HEK293 (cell line): ENCODE measurements at regions not wholly inside any gene's neighbourhood (a gene's known extent, or its start where the extent isn't known, plus 50 kb on each side); places are given as distances from the start of the nearest gene placed in this dataset.

Experiments used
- CTCF ChIA-PET: fragments of 350-600 bp; formaldehyde crosslinking; extraction: SDS; loops from one replicate; lab custom pipeline; 2021; ENCODE audit warnings: antibody characterized with exemption; lab: Yijun Ruan, JAX
- POLR2A ChIA-PET: fragments of 300-600 bp; formaldehyde crosslinking; extraction: SDS; loops from one replicate; lab custom pipeline; 2020; ENCODE audit warnings: antibody characterized with exemption, inconsistent platforms; lab: Yijun Ruan, JAX
- H3K27ac ChIP-seq: fragments of 200-500 bp; sonication (Bioruptor generic); 2 replicates; pipeline ENCODE4 v1.5.1; 2014; ENCODE audit warnings: low read depth, low read length, control low read depth, inconsistent platforms; ENCODE audit errors: extremely low read depth
- H3K36me3 ChIP-seq, 2 experiments: fragments of 200-500 bp in 1 of 2; sonication (Bioruptor generic) in 1 of 2; 1 replicate in 1 of 2; 2 replicates in 1 of 2; pipeline ENCODE4 v1.5.1; 2014 to 2017; ENCODE audit warnings: inconsistent platforms in 2 of 2, low read length in 2 of 2; ENCODE audit not compliant: control insufficient read depth in 2 of 2, insufficient read depth in 1 of 2
- H3K4me1 ChIP-seq: fragments of 200-500 bp; sonication (Bioruptor generic); 2 replicates; pipeline ENCODE4 v1.5.1; 2014; ENCODE audit warnings: mild to moderate bottlenecking, low read length, inconsistent platforms; ENCODE audit not compliant: control insufficient read depth, insufficient read depth
- H3K4me3 ChIP-seq: 2 replicates; pipeline ENCODE4 v1.5.1; 2011; ENCODE audit warnings: low read depth, mild to moderate bottlenecking, control low read depth, low read length, moderate library complexity
- H3K9me3 ChIP-seq: fragments of 200-500 bp; sonication (Bioruptor generic); 2 replicates; pipeline ENCODE4 v1.5.1; 2014; ENCODE audit warnings: low read depth, low read length, inconsistent platforms; ENCODE audit not compliant: control insufficient read depth, insufficient read depth
- BCL11B ChIP-seq: fragments of 450-650 bp; formaldehyde crosslinking; IDR thresholded peaks from 2 replicates; pipeline ENCODE4 v1.5.1; 2016; ENCODE audit warnings: low read depth, missing biosample characterization, missing genetic modification characterization
- ZBTB21 ChIP-seq: fragments of 450-650 bp; formaldehyde crosslinking; IDR thresholded peaks from 2 replicates; pipeline ENCODE4 v1.5.1; 2017; ENCODE audit warnings: missing biosample characterization, missing genetic modification characterization
- ZBTB7A ChIP-seq: fragments of 450-650 bp; formaldehyde crosslinking; IDR thresholded peaks from 2 replicates; pipeline ENCODE4 v1.5.1; 2016; ENCODE audit warnings: low read depth, missing biosample characterization, missing genetic modification characterization
- ZFP3 ChIP-seq: fragments of 450-650 bp; formaldehyde crosslinking; IDR thresholded peaks from 2 replicates; pipeline ENCODE4 v1.5.1; 2016; ENCODE audit warnings: low read depth, missing biosample characterization, missing genetic modification characterization
- ZNF114 ChIP-seq: fragments of 450-650 bp; formaldehyde crosslinking; IDR thresholded peaks from 2 replicates; pipeline ENCODE4 v1.5.0; 2017; ENCODE audit warnings: missing biosample characterization, missing genetic modification characterization
- ZNF133 ChIP-seq: fragments of 450-650 bp; formaldehyde crosslinking; IDR thresholded peaks from 2 replicates; pipeline ENCODE4 v1.5.1; 2016; ENCODE audit warnings: missing biosample characterization, missing genetic modification characterization
- ZNF174 ChIP-seq: fragments of 450-650 bp; formaldehyde crosslinking; IDR thresholded peaks from 2 replicates; pipeline ENCODE4 v1.5.0; 2017; ENCODE audit warnings: missing biosample characterization, mild to moderate bottlenecking, missing genetic modification characterization
- ZNF2 ChIP-seq: fragments of 450-650 bp; formaldehyde crosslinking; IDR thresholded peaks from 2 replicates; pipeline ENCODE4 v1.5.1; 2016; ENCODE audit warnings: missing biosample characterization, missing genetic modification characterization
- ZNF202 ChIP-seq: fragments of 450-650 bp; formaldehyde crosslinking; IDR thresholded peaks from 2 replicates; pipeline ENCODE4 v1.5.1; 2016; ENCODE audit warnings: missing biosample characterization, missing genetic modification characterization, borderline replicate concordance
- ZNF335 ChIP-seq: fragments of 450-650 bp; formaldehyde crosslinking; conservative IDR thresholded peaks from 2 replicates; pipeline ENCODE4 v1.5.1; 2016; ENCODE audit warnings: missing biosample characterization, missing genetic modification characterization
- ZNF416 ChIP-seq: fragments of 450-650 bp; formaldehyde crosslinking; IDR thresholded peaks from 2 replicates; pipeline ENCODE4 v1.5.1; 2016; ENCODE audit warnings: missing biosample characterization, missing genetic modification characterization
- ZNF521 ChIP-seq: fragments of 450-650 bp; formaldehyde crosslinking; IDR thresholded peaks from 2 replicates; pipeline ENCODE4 v1.5.1; 2017; ENCODE audit warnings: missing biosample characterization, mild to moderate bottlenecking, missing genetic modification characterization
- ZNF596 ChIP-seq: fragments of 450-650 bp; IDR thresholded peaks from 2 replicates; pipeline ENCODE4 v1.5.0; 2018; ENCODE audit warnings: missing biosample characterization, mild to moderate bottlenecking, missing genetic modification characterization, moderate library complexity
- ZNF629 ChIP-seq: fragments of 450-650 bp; formaldehyde crosslinking; IDR thresholded peaks from 2 replicates; pipeline ENCODE4 v1.5.1; 2017; ENCODE audit warnings: missing biosample characterization, missing genetic modification characterization
- ZNF670 ChIP-seq: fragments of 450-650 bp; formaldehyde crosslinking; IDR thresholded peaks from 2 replicates; pipeline ENCODE4 v1.5.1; 2016; ENCODE audit warnings: missing biosample characterization, missing genetic modification characterization, low read depth
- ZNF76 ChIP-seq: fragments of 450-650 bp; formaldehyde crosslinking; IDR thresholded peaks from 2 replicates; pipeline ENCODE4; 2016; ENCODE audit warnings: low read depth, missing biosample characterization, missing genetic modification characterization, borderline replicate concordance
- ZNF776 ChIP-seq: fragments of 450-650 bp; formaldehyde crosslinking; IDR thresholded peaks from 2 replicates; pipeline ENCODE4 v1.5.0; 2017; ENCODE audit warnings: missing biosample characterization, missing genetic modification characterization, borderline replicate concordance
- TF ChIP-seq, protein P1 (sequence below): fragments of 450-650 bp; formaldehyde crosslinking; IDR thresholded peaks from 2 replicates; pipeline ENCODE4 v1.5.1; 2016; ENCODE audit warnings: missing biosample characterization, missing genetic modification characterization
- TF ChIP-seq, protein P2 (sequence below): fragments of 450-650 bp; formaldehyde crosslinking; IDR thresholded peaks from 2 replicates; pipeline ENCODE4 v1.5.1; 2016; ENCODE audit warnings: missing biosample characterization, missing genetic modification characterization
- TF ChIP-seq, protein P3 (sequence below): fragments of 450-650 bp; formaldehyde crosslinking; IDR thresholded peaks from 2 replicates; pipeline ENCODE4 v1.5.1; 2016; ENCODE audit warnings: missing biosample characterization, missing genetic modification characterization
- TF ChIP-seq, protein P4 (sequence below): sonication (generic); formaldehyde crosslinking; IDR thresholded peaks from 2 replicates; pipeline ENCODE4 v1.8.1; 2022; ENCODE audit warnings: mild to moderate bottlenecking, moderate library complexity, missing genetic modification reagents
- TF ChIP-seq, protein P5 (sequence below): fragments of 450-650 bp; formaldehyde crosslinking; IDR thresholded peaks from 2 replicates; pipeline ENCODE4 v1.5.1; 2016; ENCODE audit warnings: missing biosample characterization, missing genetic modification characterization

DNA sequence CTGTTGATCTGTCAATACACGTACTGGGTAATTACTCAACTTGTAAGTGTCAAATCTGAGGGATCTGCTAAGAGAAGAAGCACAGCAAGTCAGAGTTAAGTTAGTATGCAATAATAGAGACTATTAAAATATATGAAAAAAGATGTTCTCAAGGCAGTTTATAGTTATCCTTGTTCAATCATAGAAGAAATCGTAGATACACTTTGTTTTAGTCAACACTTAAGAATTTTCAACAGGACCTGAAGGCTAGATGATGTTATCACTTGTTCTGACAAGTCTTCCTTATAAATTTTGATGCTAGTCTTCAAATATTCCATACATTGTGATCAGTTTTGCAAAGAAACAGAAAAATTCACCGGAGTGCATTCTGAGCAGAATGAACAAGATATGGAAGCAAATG lies 91.1 kb upstream of the KCNQ5 start:
- Histone ChIP-seq H3K4me1 (no peaks in the 10 kb centered on the region), H3K4me3 (no peak overlapping the region), H3K27ac (no peak overlapping the region), H3K9me3 (no peaks in the 10 kb centered on the region), H3K36me3 (no peaks in the 10 kb centered on the region)
- POLR2A ChIA-PET: no interaction called here
- no peak for TF ChIP-seq ZFP3 (tag by site-specific recombination)
- TF ChIP-seq ZNF629 (tag by site-specific recombination): no peak
- TF ChIP-seq, protein P1, sequence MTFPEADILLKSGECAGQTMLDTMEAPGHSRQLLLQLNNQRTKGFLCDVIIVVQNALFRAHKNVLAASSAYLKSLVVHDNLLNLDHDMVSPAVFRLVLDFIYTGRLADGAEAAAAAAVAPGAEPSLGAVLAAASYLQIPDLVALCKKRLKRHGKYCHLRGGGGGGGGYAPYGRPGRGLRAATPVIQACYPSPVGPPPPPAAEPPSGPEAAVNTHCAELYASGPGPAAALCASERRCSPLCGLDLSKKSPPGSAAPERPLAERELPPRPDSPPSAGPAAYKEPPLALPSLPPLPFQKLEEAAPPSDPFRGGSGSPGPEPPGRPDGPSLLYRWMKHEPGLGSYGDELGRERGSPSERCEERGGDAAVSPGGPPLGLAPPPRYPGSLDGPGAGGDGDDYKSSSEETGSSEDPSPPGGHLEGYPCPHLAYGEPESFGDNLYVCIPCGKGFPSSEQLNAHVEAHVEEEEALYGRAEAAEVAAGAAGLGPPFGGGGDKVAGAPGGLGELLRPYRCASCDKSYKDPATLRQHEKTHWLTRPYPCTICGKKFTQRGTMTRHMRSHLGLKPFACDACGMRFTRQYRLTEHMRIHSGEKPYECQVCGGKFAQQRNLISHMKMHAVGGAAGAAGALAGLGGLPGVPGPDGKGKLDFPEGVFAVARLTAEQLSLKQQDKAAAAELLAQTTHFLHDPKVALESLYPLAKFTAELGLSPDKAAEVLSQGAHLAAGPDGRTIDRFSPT: no peak
- no peak for TF ChIP-seq ZNF596 (tag by site-specific recombination)
- no peak for TF ChIP-seq BCL11B
- no peak for TF ChIP-seq ZNF202 (tag by site-specific recombination)
- no peak for TF ChIP-seq ZNF670 (tag by site-specific recombination)
- no peak for TF ChIP-seq ZNF114 (tag by site-specific recombination)
- TF ChIP-seq ZNF521 (tag by site-specific recombination): no peak
- TF ChIP-seq ZNF133: no peak
- TF ChIP-seq ZNF174: no peak
- no peak for TF ChIP-seq ZNF76 (tag by site-specific recombination)
- no peak for TF ChIP-seq ZNF2 (tag by site-specific recombination)
- TF ChIP-seq, protein P2, sequence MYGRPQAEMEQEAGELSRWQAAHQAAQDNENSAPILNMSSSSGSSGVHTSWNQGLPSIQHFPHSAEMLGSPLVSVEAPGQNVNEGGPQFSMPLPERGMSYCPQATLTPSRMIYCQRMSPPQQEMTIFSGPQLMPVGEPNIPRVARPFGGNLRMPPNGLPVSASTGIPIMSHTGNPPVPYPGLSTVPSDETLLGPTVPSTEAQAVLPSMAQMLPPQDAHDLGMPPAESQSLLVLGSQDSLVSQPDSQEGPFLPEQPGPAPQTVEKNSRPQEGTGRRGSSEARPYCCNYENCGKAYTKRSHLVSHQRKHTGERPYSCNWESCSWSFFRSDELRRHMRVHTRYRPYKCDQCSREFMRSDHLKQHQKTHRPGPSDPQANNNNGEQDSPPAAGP (tag by site-specific recombination): no peak
- CTCF ChIA-PET: no interaction called here

DNA sequence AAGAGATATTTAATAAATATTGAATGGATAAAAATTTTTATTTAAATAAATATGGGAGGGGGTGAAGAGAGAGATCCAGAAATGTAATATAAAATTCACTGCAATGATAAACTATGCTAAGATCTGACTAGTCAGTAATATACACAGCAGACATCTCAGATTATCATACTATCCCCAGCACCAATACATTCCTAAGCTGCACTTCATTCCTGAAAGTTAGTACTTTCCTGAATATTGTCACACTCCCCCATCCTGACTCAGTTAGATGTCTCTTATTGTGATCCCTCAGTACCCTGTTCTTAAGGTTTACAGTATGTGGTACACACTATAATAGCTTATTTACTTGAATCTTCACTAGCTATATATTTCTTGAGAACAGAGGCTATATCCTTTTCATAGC lies 88.3 kb upstream of the KCNQ5 start:
- CTCF ChIA-PET: interaction anchor here (0.5 to 0.6 kb wide), 2 partner anchors 108 to 596 kb away, joined by 3 read pairs; no protein-coding TSS in a partner anchor
- no peak overlapping the region for H3K27ac ChIP-seq
- TF ChIP-seq ZBTB21 (tag by site-specific recombination) (no peak), ZNF335 (tag by site-specific recombination) (no peak), ZBTB7A (no peak), ZNF776 (tag by site-specific recombination) (no peak), ZNF416 (tag by site-specific recombination) (no peak)
- TF ChIP-seq, protein P3, sequence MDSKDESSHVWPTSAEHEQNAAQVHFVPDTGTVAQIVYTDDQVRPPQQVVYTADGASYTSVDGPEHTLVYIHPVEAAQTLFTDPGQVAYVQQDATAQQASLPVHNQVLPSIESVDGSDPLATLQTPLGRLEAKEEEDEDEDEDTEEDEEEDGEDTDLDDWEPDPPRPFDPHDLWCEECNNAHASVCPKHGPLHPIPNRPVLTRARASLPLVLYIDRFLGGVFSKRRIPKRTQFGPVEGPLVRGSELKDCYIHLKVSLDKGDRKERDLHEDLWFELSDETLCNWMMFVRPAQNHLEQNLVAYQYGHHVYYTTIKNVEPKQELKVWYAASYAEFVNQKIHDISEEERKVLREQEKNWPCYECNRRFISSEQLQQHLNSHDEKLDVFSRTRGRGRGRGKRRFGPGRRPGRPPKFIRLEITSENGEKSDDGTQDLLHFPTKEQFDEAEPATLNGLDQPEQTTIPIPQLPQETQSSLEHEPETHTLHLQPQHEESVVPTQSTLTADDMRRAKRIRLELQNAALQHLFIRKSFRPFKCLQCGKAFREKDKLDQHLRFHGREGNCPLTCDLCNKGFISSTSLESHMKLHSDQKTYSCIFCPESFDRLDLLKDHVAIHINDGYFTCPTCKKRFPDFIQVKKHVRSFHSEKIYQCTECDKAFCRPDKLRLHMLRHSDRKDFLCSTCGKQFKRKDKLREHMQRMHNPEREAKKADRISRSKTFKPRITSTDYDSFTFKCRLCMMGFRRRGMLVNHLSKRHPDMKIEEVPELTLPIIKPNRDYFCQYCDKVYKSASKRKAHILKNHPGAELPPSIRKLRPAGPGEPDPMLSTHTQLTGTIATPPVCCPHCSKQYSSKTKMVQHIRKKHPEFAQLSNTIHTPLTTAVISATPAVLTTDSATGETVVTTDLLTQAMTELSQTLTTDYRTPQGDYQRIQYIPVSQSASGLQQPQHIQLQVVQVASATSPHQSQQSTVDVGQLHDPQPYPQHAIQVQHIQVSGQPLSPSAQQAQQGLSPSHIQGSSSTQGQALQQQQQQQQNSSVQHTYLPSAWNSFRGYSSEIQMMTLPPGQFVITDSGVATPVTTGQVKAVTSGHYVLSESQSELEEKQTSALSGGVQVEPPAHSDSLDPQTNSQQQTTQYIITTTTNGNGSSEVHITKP: no peak
- TF ChIP-seq, protein P4, sequence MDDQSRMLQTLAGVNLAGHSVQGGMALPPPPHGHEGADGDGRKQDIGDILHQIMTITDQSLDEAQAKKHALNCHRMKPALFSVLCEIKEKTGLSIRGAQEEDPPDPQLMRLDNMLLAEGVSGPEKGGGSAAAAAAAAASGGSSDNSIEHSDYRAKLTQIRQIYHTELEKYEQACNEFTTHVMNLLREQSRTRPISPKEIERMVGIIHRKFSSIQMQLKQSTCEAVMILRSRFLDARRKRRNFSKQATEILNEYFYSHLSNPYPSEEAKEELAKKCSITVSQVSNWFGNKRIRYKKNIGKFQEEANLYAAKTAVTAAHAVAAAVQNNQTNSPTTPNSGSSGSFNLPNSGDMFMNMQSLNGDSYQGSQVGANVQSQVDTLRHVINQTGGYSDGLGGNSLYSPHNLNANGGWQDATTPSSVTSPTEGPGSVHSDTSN (CRISPR knock-in tag): no peak
- TF ChIP-seq, protein P5, sequence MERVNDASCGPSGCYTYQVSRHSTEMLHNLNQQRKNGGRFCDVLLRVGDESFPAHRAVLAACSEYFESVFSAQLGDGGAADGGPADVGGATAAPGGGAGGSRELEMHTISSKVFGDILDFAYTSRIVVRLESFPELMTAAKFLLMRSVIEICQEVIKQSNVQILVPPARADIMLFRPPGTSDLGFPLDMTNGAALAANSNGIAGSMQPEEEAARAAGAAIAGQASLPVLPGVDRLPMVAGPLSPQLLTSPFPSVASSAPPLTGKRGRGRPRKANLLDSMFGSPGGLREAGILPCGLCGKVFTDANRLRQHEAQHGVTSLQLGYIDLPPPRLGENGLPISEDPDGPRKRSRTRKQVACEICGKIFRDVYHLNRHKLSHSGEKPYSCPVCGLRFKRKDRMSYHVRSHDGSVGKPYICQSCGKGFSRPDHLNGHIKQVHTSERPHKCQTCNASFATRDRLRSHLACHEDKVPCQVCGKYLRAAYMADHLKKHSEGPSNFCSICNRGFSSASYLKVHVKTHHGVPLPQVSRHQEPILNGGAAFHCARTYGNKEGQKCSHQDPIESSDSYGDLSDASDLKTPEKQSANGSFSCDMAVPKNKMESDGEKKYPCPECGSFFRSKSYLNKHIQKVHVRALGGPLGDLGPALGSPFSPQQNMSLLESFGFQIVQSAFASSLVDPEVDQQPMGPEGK (tag by site-specific recombination): no peak

More for the DNA sequence above, 88.3 kb upstream of the KCNQ5 start:
- POLR2A ChIA-PET: no interaction called here
- Histone ChIP-seq H3K4me1 (no peaks in the 10 kb centered on the region), H3K36me3 (no peaks in the 10 kb centered on the region), H3K9me3 (no peaks in the 10 kb centered on the region), H3K4me3 (no peak overlapping the region)
